Ectodermal cell (in vitro differentiated cells): ENCODE measurements at regions not wholly inside any gene's neighbourhood (a gene's known extent, or its start where the extent isn't known, plus 50 kb on each side); places are given as distances from the start of the nearest gene placed in this dataset.

Experiments used
- H3K27ac ChIP-seq: 2 replicates; pipeline ENCODE4 v1.7.0; 2013; ENCODE audit warnings: mild to moderate bottlenecking, low read depth, low read length; ENCODE audit not compliant: insufficient read depth, poor library complexity, severe bottlenecking
- H3K27me3 ChIP-seq: 2 replicates; pipeline ENCODE4 v1.7.0; 2013; ENCODE audit warnings: mild to moderate bottlenecking, low read length; ENCODE audit not compliant: insufficient read depth, control insufficient read depth, poor library complexity, severe bottlenecking
- H3K36me3 ChIP-seq: one replicate; pipeline ENCODE4 v1.7.0; 2013; ENCODE audit warnings: low read length; ENCODE audit not compliant: control insufficient read depth, insufficient read depth
- H3K4me1 ChIP-seq: one replicate; pipeline ENCODE4 v1.7.0; 2013; ENCODE audit warnings: low read length; ENCODE audit not compliant: control insufficient read depth, insufficient read depth
- H3K4me3 ChIP-seq: 2 replicates; pipeline ENCODE4 v1.7.0; 2013; ENCODE audit warnings: low read depth, low read length, control low read depth; ENCODE audit not compliant: insufficient read depth
- H3K9me3 ChIP-seq: 2 replicates; pipeline ENCODE4 v1.7.0; 2013; ENCODE audit warnings: mild to moderate bottlenecking, low read length, moderate library complexity; ENCODE audit not compliant: control insufficient read depth
- WGBS, 2 experiments: methylation state at CpG; one replicate each; pipeline ENCODE4 v1.1.7; 2013; ENCODE audit warnings: missing lambda C conversion rate in 2 of 2; 5-methylcytosine and 5-hydroxymethylcytosine counted together

DNA sequence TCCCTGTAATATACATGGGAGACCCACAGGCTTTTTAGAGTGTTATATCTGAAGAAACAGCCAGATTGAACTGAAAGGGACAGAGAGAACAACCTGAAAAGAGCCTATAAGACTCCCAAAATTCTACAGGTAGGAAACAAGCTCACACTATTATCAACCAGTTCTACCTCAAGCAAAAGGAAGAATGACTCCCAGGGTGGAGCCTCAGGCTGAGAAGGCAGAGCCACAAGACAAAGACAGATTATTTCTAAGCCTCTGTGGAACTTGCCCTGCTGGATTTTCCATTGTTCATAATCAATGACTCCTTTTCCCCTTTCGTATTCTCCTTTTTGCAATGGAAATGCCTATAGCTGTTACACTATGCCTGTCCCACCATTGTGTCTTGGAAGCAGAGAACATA is 95.1 kb upstream of the LMCD1 start:
- no peak overlapping the region for H3K4me3 ChIP-seq
- no peak overlapping the region for H3K27ac ChIP-seq
- H3K27me3 ChIP-seq, result no peaks in the 10 kb centered on the region
- H3K4me1 ChIP-seq, result no peaks in the 10 kb centered on the region
- no peaks in the 10 kb centered on the region for H3K36me3 ChIP-seq
- WGBS, 2 experiments, result 72 to 86% methylated on average over 1 of the region's 1 CpG
- H3K9me3 ChIP-seq, result peaks cover 4% of the 10 kb centered on the region

DNA sequence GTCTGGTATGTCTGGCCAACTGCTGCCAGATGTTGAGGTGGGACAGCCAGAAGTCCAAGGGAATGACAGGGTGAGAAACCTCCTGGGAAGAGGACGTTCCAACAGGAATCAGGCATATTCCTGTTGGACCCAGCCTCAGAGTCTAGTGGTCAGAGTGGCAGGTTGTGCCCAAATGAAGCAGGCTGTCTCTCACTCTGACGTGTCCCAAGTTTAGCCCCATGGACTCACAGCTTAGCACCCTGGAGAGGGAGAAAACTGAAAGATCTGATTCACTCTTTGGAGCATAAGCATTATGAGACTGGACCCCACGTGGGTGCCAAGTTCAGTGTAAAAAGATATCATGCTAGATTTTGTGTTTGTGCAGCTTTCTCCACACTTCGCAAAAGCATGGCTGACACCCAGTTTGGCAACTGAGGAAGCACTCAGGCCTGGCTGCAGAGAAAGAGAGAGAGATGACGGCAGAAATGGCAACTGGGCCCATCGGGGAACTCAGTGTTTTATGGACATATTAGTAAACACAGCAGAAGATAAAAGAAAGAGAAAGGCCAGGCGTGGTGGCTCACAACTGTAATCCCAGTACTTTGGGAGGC is 88.2 kb upstream of the LMCD1 start:
- Histone ChIP-seq H3K27me3 (no peaks in the 10 kb centered on the region), H3K4me3 (no peak overlapping the region), H3K36me3 (no peaks in the 10 kb centered on the region), H3K4me1 (no peaks in the 10 kb centered on the region), H3K27ac (no peak overlapping the region), H3K9me3 (no peaks in the 10 kb centered on the region)
- WGBS, 2 experiments, result 88 to 92% methylated on average over 7 of the region's 7 CpGs

DNA sequence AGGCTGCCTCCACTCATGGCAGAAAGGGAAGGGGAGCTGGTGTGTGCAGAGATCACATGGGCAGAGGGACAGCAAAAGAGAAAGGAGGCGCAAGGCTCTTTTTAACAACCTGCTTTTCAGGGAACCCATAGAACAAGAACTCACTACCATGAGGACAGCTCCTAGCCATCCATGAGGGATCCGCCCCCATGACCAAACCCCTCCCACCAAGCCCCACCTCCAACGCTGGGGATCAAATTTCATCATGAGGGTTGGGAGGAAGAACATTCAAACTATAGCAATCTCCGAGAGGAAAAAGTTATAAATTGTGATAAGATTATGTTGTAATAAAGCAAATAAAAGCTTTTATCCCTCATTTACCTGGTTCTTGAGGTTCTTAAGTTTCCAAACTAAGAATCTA is 84.7 kb upstream of the LMCD1 start:
- Histone ChIP-seq H3K27ac (no peak overlapping the region), H3K4me1 (no peaks in the 10 kb centered on the region), H3K36me3 (no peaks in the 10 kb centered on the region), H3K9me3 (no peaks in the 10 kb centered on the region), H3K27me3 (no peaks in the 10 kb centered on the region), H3K4me3 (no peak overlapping the region)
- WGBS, 2 experiments, result 92 to 100% methylated on average over 2 of the region's 4 CpGs

DNA sequence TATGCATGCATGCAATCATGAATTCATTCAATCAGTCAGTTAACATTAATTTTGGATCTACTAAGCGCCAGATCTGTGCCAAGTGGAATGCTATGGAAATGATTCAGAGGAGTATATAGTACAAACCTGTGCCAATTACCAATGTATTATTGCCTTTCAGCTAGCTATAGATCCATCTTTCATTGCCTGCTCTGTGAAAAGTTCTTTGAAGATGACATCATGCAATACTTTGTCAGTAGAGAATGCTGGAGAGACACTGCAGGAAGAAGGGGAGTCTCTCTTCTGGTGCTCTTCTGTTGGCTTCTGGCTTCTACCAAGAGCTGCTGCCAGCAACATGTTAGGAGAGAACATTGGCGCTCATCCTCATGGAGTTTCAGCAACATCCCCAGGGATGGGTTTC is 81.0 kb upstream of the LMCD1 start:
- H3K27ac ChIP-seq, result no peak overlapping the region
- no peaks in the 10 kb centered on the region for H3K4me1 ChIP-seq
- no peaks in the 10 kb centered on the region for H3K9me3 ChIP-seq
- no peaks in the 10 kb centered on the region for H3K27me3 ChIP-seq
- H3K36me3 ChIP-seq, result no peaks in the 10 kb centered on the region
- WGBS, 2 experiments, result 96 to 100% methylated on average over 2 of the region's 2 CpGs
- H3K4me3 ChIP-seq, result no peak overlapping the region

DNA sequence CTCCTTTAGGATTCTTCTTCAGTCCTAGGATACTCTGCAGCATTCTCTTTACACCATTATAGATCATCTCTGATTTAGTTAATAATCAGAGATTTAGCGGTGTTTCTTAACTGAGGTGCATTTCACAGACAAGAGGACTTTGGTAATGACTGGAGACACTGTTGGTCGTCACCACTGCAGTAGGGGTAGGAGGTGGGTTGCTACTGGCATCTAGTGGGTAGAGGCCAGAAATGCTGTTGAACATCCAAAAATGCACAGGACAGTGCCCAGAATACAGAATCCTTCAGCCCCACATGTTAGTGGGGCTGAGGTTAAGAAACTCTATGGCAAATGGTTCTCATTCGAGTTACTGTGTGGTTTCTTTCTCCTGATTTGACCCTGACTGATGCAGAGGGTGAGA is 80.4 kb upstream of the LMCD1 start:
- Histone ChIP-seq H3K4me1 (no peaks in the 10 kb centered on the region), H3K36me3 (no peaks in the 10 kb centered on the region), H3K27me3 (no peaks in the 10 kb centered on the region), H3K27ac (no peak overlapping the region), H3K4me3 (no peak overlapping the region), H3K9me3 (no peaks in the 10 kb centered on the region)
- 90 to 93% methylated on average over 3 of the region's 3 CpGs for WGBS, 2 experiments

DNA sequence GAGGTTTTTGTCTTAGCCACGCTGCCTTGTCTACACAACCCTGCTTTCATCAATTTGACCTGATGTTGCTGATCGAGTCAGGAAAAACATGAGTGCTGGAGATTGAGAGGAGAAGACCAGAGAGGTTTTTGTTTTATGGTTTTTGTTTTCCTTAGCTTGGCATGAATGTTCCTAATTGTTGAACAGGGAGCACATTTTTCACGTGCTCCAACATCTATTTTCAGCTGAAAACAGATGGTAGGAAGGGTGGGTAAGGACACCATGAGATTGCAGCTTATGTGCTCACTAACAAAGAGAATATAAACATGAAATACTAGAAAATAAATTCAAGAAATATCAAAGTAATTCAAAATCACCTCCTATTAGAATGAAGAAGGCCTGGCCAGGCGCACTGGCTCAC is 79.9 kb upstream of the LMCD1 start:
- Histone ChIP-seq H3K4me1 (no peaks in the 10 kb centered on the region), H3K36me3 (no peaks in the 10 kb centered on the region), H3K9me3 (no peaks in the 10 kb centered on the region), H3K27ac (no peak overlapping the region), H3K27me3 (no peaks in the 10 kb centered on the region), H3K4me3 (no peak overlapping the region)
- 88 to 90% methylated on average over 3 to 4 of the region's 4 CpGs for WGBS, 2 experiments

DNA sequence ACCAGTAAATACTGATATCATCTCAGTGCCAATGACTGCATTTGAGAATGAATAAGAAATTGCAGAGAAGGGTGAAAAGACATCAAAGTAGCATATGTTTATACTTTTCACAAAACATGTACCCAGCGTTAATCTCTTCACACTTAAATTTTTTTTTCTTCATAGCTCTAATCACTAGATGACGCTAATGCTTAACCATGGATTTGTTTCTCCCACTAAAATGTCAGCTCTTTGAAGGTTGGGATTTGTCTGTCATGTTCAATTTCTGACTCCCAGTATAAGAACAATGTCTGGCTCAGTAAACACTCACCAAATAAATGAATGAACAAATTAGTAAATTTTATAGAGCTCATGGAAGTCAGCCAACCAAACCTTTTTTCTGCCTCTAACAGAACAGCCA is 78.3 kb upstream of the LMCD1 start:
- H3K4me3 ChIP-seq, result no peak overlapping the region
- whole genome bisulfite sequencing, 2 experiments, result 92 to 100% methylated on average over 2 of the region's 2 CpGs
- no peaks in the 10 kb centered on the region for H3K4me1 ChIP-seq
- H3K36me3 ChIP-seq, result no peaks in the 10 kb centered on the region
- H3K9me3 ChIP-seq, result no peaks in the 10 kb centered on the region
- no peaks in the 10 kb centered on the region for H3K27me3 ChIP-seq
- H3K27ac ChIP-seq, result no peak overlapping the region

DNA sequence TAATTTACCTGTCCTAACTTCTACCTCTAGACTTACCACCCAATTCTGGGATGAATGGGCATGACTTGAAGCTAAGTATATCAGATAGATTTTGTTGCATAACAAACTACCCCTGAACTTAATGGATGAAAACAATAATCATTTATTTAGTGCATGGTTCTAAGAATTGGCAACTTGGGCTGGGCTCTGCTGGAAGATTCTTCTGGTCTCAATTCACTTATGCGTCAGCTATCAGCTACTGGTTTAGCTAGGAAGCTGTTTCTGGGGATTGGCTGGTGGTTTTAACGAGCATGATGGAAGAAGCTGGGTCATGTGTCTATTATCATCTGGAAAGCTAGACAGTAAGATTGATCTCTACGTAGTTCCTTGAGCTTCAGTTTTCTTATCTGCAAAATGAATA is 77.3 kb upstream of the LMCD1 start:
- H3K4me1 ChIP-seq, result no peaks in the 10 kb centered on the region
- WGBS, 2 experiments, result 96 to 97% methylated on average over 3 of the region's 3 CpGs
- no peak overlapping the region for H3K4me3 ChIP-seq

DNA sequence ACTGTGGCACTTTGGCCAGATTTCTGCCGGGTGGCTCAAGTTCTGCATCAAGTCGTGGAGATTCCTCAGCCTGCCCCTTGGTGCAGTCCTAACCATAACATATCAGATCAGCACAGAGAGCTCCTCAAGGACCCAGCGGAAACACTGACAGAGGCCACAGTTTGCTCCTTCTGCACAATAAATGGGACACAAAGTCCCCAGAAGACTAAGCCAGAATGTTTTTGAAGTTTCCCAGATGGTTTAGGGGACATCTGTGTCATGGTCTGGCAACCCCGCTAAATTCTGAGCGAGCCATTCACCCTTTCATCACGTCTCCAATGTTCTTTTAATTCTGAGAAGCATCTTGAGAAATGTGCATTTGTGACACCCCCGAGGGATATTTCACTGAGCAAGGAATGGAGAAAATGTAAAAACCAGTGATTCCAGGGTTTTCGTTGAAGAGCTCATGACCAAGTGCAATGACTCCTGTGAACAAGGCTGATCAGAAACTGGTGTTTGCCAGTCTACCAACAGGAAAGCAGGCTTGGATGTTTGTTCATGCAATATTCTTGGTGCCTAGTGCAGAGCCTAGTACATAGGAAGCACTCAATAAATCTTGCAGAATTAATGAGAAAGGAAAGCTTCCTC is 64.8 kb upstream of the LMCD1 start:
- Histone ChIP-seq H3K27me3 (no peaks in the 10 kb centered on the region), H3K36me3 (no peaks in the 10 kb centered on the region), H3K9me3 (no peaks in the 10 kb centered on the region), H3K4me3 (no peak overlapping the region), H3K4me1 (no peaks in the 10 kb centered on the region), H3K27ac (no peak overlapping the region)
- WGBS, 2 experiments, result 93 to 95% methylated on average over 8 of the region's 8 CpGs

More for the DNA sequence above, 77.3 kb upstream of the LMCD1 start:
- Histone ChIP-seq H3K27ac (no peak overlapping the region), H3K36me3 (no peaks in the 10 kb centered on the region), H3K27me3 (no peaks in the 10 kb centered on the region), H3K9me3 (no peaks in the 10 kb centered on the region)

DNA sequence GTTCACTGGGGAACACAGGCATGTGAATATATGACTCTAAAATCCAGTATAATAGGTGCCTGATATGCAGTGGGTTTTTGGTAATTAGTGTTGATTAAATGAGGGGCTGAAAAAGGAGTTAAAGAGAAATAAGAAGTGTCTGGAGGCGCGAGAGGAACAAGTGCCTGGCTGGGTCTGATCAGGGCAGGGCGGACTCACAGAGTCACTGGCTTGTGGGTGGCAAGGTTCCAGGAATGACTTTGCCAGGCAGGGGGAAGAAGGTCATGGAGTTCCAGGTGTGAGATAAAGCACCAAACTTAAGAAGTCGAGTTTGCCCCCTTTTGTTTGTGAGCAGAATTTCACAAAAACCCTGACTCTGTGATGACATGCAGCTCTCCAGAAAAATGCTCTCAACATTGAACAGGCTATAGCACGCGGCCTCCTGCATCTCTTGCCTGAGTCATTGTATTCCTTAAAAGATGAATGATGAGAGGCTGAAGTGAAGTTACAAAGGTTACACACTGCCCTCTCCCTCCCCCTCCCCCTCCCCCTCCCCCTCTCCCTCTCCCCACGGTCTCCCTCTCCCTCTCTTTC is 63.0 kb upstream of the LMCD1 start:
- H3K36me3 ChIP-seq, result no peaks in the 10 kb centered on the region
- H3K9me3 ChIP-seq, result no peaks in the 10 kb centered on the region
- WGBS, 2 experiments, result 97% methylated on average over 6 of the region's 7 CpGs
- no peak overlapping the region for H3K27ac ChIP-seq
- H3K4me1 ChIP-seq, result peaks cover 3% of the 10 kb centered on the region
- no peak overlapping the region for H3K4me3 ChIP-seq
- H3K27me3 ChIP-seq, result no peaks in the 10 kb centered on the region
